Kidney capillary endothelial cell (primary cell): ENCODE measurements at regions not wholly inside any gene's neighbourhood (a gene's known extent, or its start where the extent isn't known, plus 50 kb on each side); places are given as distances from the start of the nearest gene placed in this dataset.

Source experiments
- DNase-seq: peaks from one replicate; pipeline ENCODE4 v3.0.0-alpha.2; 2018; ENCODE audit warnings: low spot score

- DNase-seq = no peak
These were observed 97.0 kb upstream of the TRIM2 start for GRCh38 chr4:153107246-153107645.

- DNase-seq = no peak
These were observed 94.9 kb upstream of the TRIM2 start for GRCh38 chr4:153109296-153109849.

GRCh38 chr4:153110739-153111138, 93.5 kb upstream of the TRIM2 start:
- DNase-seq = no peak

- no peak for DNase-seq
These were observed 92.7 kb upstream of the TRIM2 start for GRCh38 chr4:153111426-153112040.

- no peak for DNase-seq
These were observed 92.2 kb upstream of the TRIM2 start for GRCh38 chr4:153112041-153112441.

- DNase-seq = no peak
These were observed 91.0 kb upstream of the TRIM2 start for GRCh38 chr4:153113061-153113837.

GRCh38 chr4:153113838-153114105, 90.5 kb upstream of the TRIM2 start:
- no peak for DNase-seq

GRCh38 chr4:153114771-153115321, 89.4 kb upstream of the TRIM2 start:
- no peak for DNase-seq

- peak; percentile 71 for DNase-seq
These were observed 88.6 kb upstream of the TRIM2 start for GRCh38 chr4:153115322-153116290.

- no peak for DNase-seq
These were observed 88.0 kb upstream of the TRIM2 start for GRCh38 chr4:153116291-153116680.

GRCh38 chr4:153116801-153117200, 87.4 kb upstream of the TRIM2 start:
- DNase-seq = no peak

- no peak for DNase-seq
These were observed 86.7 kb upstream of the TRIM2 start for GRCh38 chr4:153117554-153117953.

- DNase-seq = no peak
These were observed 84.6 kb upstream of the TRIM2 start for GRCh38 chr4:153119626-153120025.

- DNase-seq = no peak
These were observed 84.0 kb upstream of the TRIM2 start for GRCh38 chr4:153120235-153120634.

- DNase-seq = no peak
These were observed 81.4 kb upstream of the TRIM2 start for GRCh38 chr4:153122855-153123254.

GRCh38 chr4:153126137-153126536, 78.1 kb upstream of the TRIM2 start:
- DNase-seq = no peak

GRCh38 chr4:153127760-153128494, 76.3 kb upstream of the TRIM2 start:
- DNase-seq = peak; percentile 84

- DNase-seq = no peak
These were observed 72.6 kb upstream of the TRIM2 start for GRCh38 chr4:153131596-153131995.

GRCh38 chr4:153137159-153137558, 67.1 kb upstream of the TRIM2 start:
- no peak for DNase-seq

- no peak for DNase-seq
These were observed 66.3 kb upstream of the TRIM2 start for GRCh38 chr4:153137677-153138630.
